ENCODE measurements at regions not wholly inside any gene's neighbourhood (a gene's known extent, or its start where the extent isn't known, plus 50 kb on each side); places are given as distances from the start of the nearest gene placed in this dataset.

DNA sequence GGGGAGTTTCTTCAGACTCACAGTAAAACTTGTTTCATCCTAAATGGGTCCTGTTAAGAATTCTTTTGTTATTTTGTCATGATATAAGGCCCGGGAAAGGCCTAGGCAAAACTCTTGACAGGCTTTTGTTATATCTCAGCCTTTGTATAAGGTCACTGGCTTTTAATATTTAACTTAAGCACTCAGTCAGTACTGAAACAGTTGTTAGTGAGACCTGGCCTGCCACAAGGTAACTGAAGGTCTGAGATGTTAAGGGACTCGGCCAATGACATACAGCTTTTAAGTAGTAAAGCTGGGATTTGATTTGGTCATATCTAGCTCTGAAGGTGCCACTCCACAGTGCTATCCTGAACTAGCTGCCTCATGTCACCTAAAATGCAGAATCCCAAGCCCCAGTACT is 57.2 kb upstream of the STEAP4 start:
- no peak overlapping the region for H3K27ac Mint-ChIP-seq
- 83% methylated on average over 2 of the region's 2 CpGs for WGBS (ENCODE audit: insufficient coverage)
- Histone ChIP-seq H3K27me3 (ENCODE audit: control insufficient read depth, insufficient read depth, low read length) (no peaks in the 10 kb centered on the region), H3K36me3 (ENCODE audit: control insufficient read depth, insufficient read depth, low read length) (no peaks in the 10 kb centered on the region), H3K27ac (ENCODE audit: low read length) (no peak overlapping the region), H3K9me3 (ENCODE audit: control insufficient read depth, insufficient read depth, low read length) (no peaks in the 10 kb centered on the region), H3K4me3 (ENCODE audit: low read length) (no peak overlapping the region), H3K4me1 (ENCODE audit: control insufficient read depth, insufficient read depth, low read length) (no peaks in the 10 kb centered on the region)
- DNase-seq (no peak), ATAC-seq (no peak)
- intact Hi-C loops (cut with micrococcal nuclease) = no loop called here
- no peaks in the 10 kb centered on the region for H3K9me3 Mint-ChIP-seq
- H3K27me3 Mint-ChIP-seq (ENCODE audit: low read depth in 2 of 2) = no peaks in the 10 kb centered on the region
- TF ChIP-seq, protein P1, sequence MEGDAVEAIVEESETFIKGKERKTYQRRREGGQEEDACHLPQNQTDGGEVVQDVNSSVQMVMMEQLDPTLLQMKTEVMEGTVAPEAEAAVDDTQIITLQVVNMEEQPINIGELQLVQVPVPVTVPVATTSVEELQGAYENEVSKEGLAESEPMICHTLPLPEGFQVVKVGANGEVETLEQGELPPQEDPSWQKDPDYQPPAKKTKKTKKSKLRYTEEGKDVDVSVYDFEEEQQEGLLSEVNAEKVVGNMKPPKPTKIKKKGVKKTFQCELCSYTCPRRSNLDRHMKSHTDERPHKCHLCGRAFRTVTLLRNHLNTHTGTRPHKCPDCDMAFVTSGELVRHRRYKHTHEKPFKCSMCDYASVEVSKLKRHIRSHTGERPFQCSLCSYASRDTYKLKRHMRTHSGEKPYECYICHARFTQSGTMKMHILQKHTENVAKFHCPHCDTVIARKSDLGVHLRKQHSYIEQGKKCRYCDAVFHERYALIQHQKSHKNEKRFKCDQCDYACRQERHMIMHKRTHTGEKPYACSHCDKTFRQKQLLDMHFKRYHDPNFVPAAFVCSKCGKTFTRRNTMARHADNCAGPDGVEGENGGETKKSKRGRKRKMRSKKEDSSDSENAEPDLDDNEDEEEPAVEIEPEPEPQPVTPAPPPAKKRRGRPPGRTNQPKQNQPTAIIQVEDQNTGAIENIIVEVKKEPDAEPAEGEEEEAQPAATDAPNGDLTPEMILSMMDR (IDR thresholded peaks at IDR 0.05) = no peak
- H3K4me1 Mint-ChIP-seq = no peaks in the 10 kb centered on the region
- H3K4me3 Mint-ChIP-seq = no peak overlapping the region
- no peaks in the 10 kb centered on the region for H3K36me3 Mint-ChIP-seq

DNA sequence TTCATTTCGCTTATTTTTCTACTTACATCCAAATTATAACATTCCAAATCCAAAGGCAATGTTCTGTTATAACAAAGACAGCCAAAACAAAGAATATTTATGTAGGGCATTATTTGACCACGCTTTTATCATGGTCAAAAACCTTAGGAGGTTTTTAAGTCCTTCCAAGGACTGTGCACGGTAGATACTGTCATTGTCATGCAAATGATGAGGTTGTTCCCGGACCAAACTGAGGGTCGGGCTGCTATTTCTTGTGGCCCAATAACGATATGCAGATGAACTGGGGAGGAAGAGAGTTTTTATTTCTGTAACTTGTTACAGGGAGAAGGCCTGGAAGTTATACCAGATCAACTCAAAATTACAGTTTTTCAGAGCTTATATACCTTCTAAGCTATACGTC is 56.6 kb upstream of the STEAP4 start:
- Mint-ChIP-seq H3K36me3 (no peaks in the 10 kb centered on the region), H3K27ac (no peak overlapping the region), H3K27me3 (ENCODE audit: low read depth in 2 of 2) (no peaks in the 10 kb centered on the region), H3K4me3 (no peak overlapping the region), H3K4me1 (peaks cover under 1 to 1% of the 10 kb centered on the region in 2 donors), H3K9me3 (no peaks in the 10 kb centered on the region)
- H3K36me3 ChIP-seq (ENCODE audit: control insufficient read depth, insufficient read depth, low read length) = no peaks in the 10 kb centered on the region
- TF ChIP-seq, protein P1 (IDR thresholded peaks at IDR 0.05) = no peak
- ATAC-seq (no peak), DNase-seq (no peak)
- 77% methylated on average over 7 of the region's 7 CpGs for WGBS (ENCODE audit: insufficient coverage)
- H3K4me1 ChIP-seq (ENCODE audit: control insufficient read depth, insufficient read depth, low read length) = no peaks in the 10 kb centered on the region
- intact Hi-C loops (cut with micrococcal nuclease) = no loop called here
- no peaks in the 10 kb centered on the region for H3K9me3 ChIP-seq (ENCODE audit: control insufficient read depth, insufficient read depth, low read length)
- H3K27me3 ChIP-seq (ENCODE audit: control insufficient read depth, insufficient read depth, low read length) = no peaks in the 10 kb centered on the region
- no peak overlapping the region for H3K27ac ChIP-seq (ENCODE audit: low read length)
- H3K4me3 ChIP-seq (ENCODE audit: low read length) = no peak overlapping the region

- peaks cover 4 to 5% of the 10 kb centered on the region in 2 donors for H3K4me1 Mint-ChIP-seq
- H3K9me3 Mint-ChIP-seq = no peaks in the 10 kb centered on the region
- H3K9me3 ChIP-seq (ENCODE audit: control insufficient read depth, insufficient read depth, low read length) = no peaks in the 10 kb centered on the region
- intact Hi-C loops (cut with micrococcal nuclease) = no loop called here
- ATAC-seq (no peak), DNase-seq (no peak)
- no peaks in the 10 kb centered on the region for H3K36me3 Mint-ChIP-seq
- no peak overlapping the region for H3K4me3 Mint-ChIP-seq
- no peak overlapping the region for H3K27ac ChIP-seq (ENCODE audit: low read length)
- H3K27me3 Mint-ChIP-seq (ENCODE audit: low read depth in 2 of 2) = no peaks in the 10 kb centered on the region
- H3K27me3 ChIP-seq (ENCODE audit: control insufficient read depth, insufficient read depth, low read length) = no peaks in the 10 kb centered on the region
- no peak overlapping the region for H3K27ac Mint-ChIP-seq
- no peak overlapping the region for H3K4me3 ChIP-seq (ENCODE audit: low read length)
- 42% methylated on average over 5 of the region's 5 CpGs for WGBS (ENCODE audit: insufficient coverage)
- TF ChIP-seq, protein P1 (IDR thresholded peaks at IDR 0.05) = no peak
- H3K36me3 ChIP-seq (ENCODE audit: control insufficient read depth, insufficient read depth, low read length) = no peaks in the 10 kb centered on the region
- H3K4me1 ChIP-seq (ENCODE audit: control insufficient read depth, insufficient read depth, low read length) = no peaks in the 10 kb centered on the region
Observed at GRCh38 chr7:88361357-88361756, 54.7 kb upstream of the STEAP4 start.

- Mint-ChIP-seq H3K9me3 (no peaks in the 10 kb centered on the region), H3K27me3 (ENCODE audit: low read depth in 2 of 2) (no peaks in the 10 kb centered on the region), H3K36me3 (no peaks in the 10 kb centered on the region), H3K27ac (no peak overlapping the region), H3K4me3 (no peak overlapping the region), H3K4me1 (peaks cover 4 to 5% of the 10 kb centered on the region in 2 donors)
- no peaks in the 10 kb centered on the region for H3K36me3 ChIP-seq (ENCODE audit: control insufficient read depth, insufficient read depth, low read length)
- no peaks in the 10 kb centered on the region for H3K9me3 ChIP-seq (ENCODE audit: control insufficient read depth, insufficient read depth, low read length)
- no peak overlapping the region for H3K27ac ChIP-seq (ENCODE audit: low read length)
- WGBS (ENCODE audit: insufficient coverage) = 100% methylated on average over 1 of the region's 2 CpGs
- H3K27me3 ChIP-seq (ENCODE audit: control insufficient read depth, insufficient read depth, low read length) = no peaks in the 10 kb centered on the region
- DNase-seq (no peak), ATAC-seq (no peak)
- intact Hi-C loops (cut with micrococcal nuclease) = no loop called here
- TF ChIP-seq, protein P1 (IDR thresholded peaks at IDR 0.05) = no peak
- H3K4me1 ChIP-seq (ENCODE audit: control insufficient read depth, insufficient read depth, low read length) = no peaks in the 10 kb centered on the region
- H3K4me3 ChIP-seq (ENCODE audit: low read length) = no peak overlapping the region
Observed at GRCh38 chr7:88358881-88359280, 52.2 kb upstream of the STEAP4 start.
